Natural killer cell (primary cell): ENCODE measurements at regions not wholly inside any gene's neighbourhood (a gene's known extent, or its start where the extent isn't known, plus 50 kb on each side); places are given as distances from the start of the nearest gene placed in this dataset.

Experiments
- ATAC-seq, 3 donors: fragments of 150-1000 bp in 2 of 3; fragments of 200-7000 bp in 1 of 3; cut with Tn5 transposase; 1 replicate in 1 of 3; 2 replicates in 2 of 3; pipeline ENCODE4 v1.10.0; 2021; ENCODE audit warnings: mild to moderate bottlenecking in 2 of 3, moderate library complexity in 2 of 3
- DNase-seq, 2 donors: peaks; one replicate each; pipeline versions ENCODE4 v3.0.0 to v3.0.0-alpha.2; 2013 to 2021; ENCODE audit warnings: mixed read lengths in 1 of 2
- H3K27ac ChIP-seq: one replicate; pipeline ENCODE4 v1.5.1; 2013; ENCODE audit warnings: mild to moderate bottlenecking, low read length
- H3K27me3 ChIP-seq: one replicate; pipeline ENCODE4 v1.6.1; 2013; ENCODE audit warnings: low read length; ENCODE audit not compliant: control insufficient read depth, insufficient read depth
- H3K36me3 ChIP-seq: one replicate; pipeline ENCODE4 v1.6.1; 2013; ENCODE audit warnings: low read length; ENCODE audit not compliant: control insufficient read depth, insufficient read depth
- H3K4me1 ChIP-seq: one replicate; pipeline ENCODE4 v1.6.1; 2013; ENCODE audit warnings: low read length; ENCODE audit not compliant: control insufficient read depth, insufficient read depth
- H3K4me3 ChIP-seq: one replicate; pipeline ENCODE4 v1.5.1; 2013; ENCODE audit warnings: low read length
- H3K9me3 ChIP-seq: one replicate; pipeline ENCODE4 v1.6.1; 2013; ENCODE audit warnings: low read length; ENCODE audit not compliant: control insufficient read depth, insufficient read depth
- H3K27ac Mint-ChIP-seq, 2 donors: one replicate each; pipeline ENCODE4 v1.8.0; 2022; ENCODE audit warnings: mild to moderate bottlenecking in 2 of 2, mixed read lengths in 2 of 2, moderate library complexity in 1 of 2
- H3K27me3 Mint-ChIP-seq, 2 donors: one replicate each; pipeline ENCODE4 v1.8.0; 2022; ENCODE audit warnings: low read depth in 2 of 2, mixed read lengths in 2 of 2
- H3K36me3 Mint-ChIP-seq: one replicate; pipeline ENCODE4 v1.8.0; 2022; ENCODE audit warnings: mixed read lengths
- H3K4me1 Mint-ChIP-seq, 2 donors: one replicate each; pipeline ENCODE4 v1.8.0; 2022; ENCODE audit warnings: mixed read lengths in 2 of 2
- H3K4me3 Mint-ChIP-seq: one replicate; pipeline ENCODE4 v1.8.0; 2022; ENCODE audit warnings: mild to moderate bottlenecking, moderate library complexity, mixed read lengths
- H3K9me3 Mint-ChIP-seq, 2 donors: one replicate each; pipeline ENCODE4 v1.8.0; 2022; ENCODE audit warnings: mixed read lengths in 2 of 2
- CTCF ChIP-seq: fragments of 200-600 bp; IDR thresholded peaks from one replicate; pipeline ENCODE4 v1.8.0; 2022; ENCODE audit warnings: antibody characterized with exemption
- WGBS: methylation state at CpG from one replicate; pipeline ENCODE4 v1.1.7; 2013; ENCODE audit warnings: missing lambda C conversion rate; ENCODE audit not compliant: insufficient coverage; 5-methylcytosine and 5-hydroxymethylcytosine counted together
- intact Hi-C: fragments of 100-400 bp; cut with micrococcal nuclease; formaldehyde crosslinking; loops from one replicate; pipeline ENCODE4 v1.14.2; 2022

- H3K4me3 Mint-ChIP-seq: no peak overlapping the region
- Histone ChIP-seq H3K36me3 (no peaks in the 10 kb centered on the region), H3K4me3 (no peak overlapping the region), H3K27ac (no peak overlapping the region), H3K27me3 (no peaks in the 10 kb centered on the region), H3K9me3 (peaks cover 5% of the 10 kb centered on the region), H3K4me1 (peaks cover 5% of the 10 kb centered on the region)
- ATAC-seq (no peak), DNase-seq (no peak)
- no peak overlapping the region for H3K27ac Mint-ChIP-seq
- peaks cover 0 to 12% of the 10 kb centered on the region in 2 donors for H3K27me3 Mint-ChIP-seq
- intact Hi-C loops: no loop called here
- H3K4me1 Mint-ChIP-seq: peaks cover 6 to 10% of the 10 kb centered on the region in 2 donors
- no peak for TF ChIP-seq CTCF
- whole genome bisulfite sequencing: 96% methylated on average over 7 of the region's 7 CpGs
- H3K36me3 Mint-ChIP-seq: peaks cover 22% of the 10 kb centered on the region
- peaks cover 3 to 4% of the 10 kb centered on the region in 2 donors for H3K9me3 Mint-ChIP-seq
These were observed 356.2 kb downstream of the SV2B start for GRCh38 chr15:91456251-91456718.

DNA sequence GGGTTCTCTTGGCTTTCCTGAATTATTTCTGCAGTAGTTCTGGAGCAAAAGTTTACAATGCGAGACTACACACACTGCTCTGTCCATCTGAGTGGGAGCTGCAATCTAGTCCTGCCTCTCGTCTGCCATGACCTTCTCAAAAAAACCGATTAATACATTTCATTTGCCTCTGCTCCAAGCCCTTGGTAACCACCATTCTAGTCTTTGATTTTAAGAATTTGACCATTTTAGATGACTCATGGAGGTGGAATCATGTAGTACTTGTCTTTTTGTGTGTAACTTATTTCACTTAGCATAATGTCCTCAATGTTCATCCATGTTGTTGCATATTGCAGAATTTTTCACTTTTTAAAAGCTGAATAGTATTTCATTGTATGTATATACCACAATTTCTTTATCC, 356.9 kb downstream of the SV2B start:
- Mint-ChIP-seq H3K27me3 (peaks cover 0 to 6% of the 10 kb centered on the region in 2 donors), H3K4me3 (no peak overlapping the region), H3K4me1 (peaks cover 6 to 10% of the 10 kb centered on the region in 2 donors), H3K27ac (no peak overlapping the region), H3K36me3 (peaks cover 16% of the 10 kb centered on the region), H3K9me3 (peaks cover 3 to 4% of the 10 kb centered on the region in 2 donors)
- no peak for TF ChIP-seq CTCF
- H3K9me3 ChIP-seq: peaks cover 5% of the 10 kb centered on the region
- H3K36me3 ChIP-seq: no peaks in the 10 kb centered on the region
- no peak overlapping the region for H3K4me3 ChIP-seq
- intact Hi-C loops: no loop called here
- ATAC-seq (no peak), DNase-seq (no peak)
- H3K27ac ChIP-seq: no peak overlapping the region
- no peaks in the 10 kb centered on the region for H3K27me3 ChIP-seq
- WGBS: 88% methylated on average over 3 of the region's 3 CpGs
- H3K4me1 ChIP-seq: peaks cover 5% of the 10 kb centered on the region

DNA sequence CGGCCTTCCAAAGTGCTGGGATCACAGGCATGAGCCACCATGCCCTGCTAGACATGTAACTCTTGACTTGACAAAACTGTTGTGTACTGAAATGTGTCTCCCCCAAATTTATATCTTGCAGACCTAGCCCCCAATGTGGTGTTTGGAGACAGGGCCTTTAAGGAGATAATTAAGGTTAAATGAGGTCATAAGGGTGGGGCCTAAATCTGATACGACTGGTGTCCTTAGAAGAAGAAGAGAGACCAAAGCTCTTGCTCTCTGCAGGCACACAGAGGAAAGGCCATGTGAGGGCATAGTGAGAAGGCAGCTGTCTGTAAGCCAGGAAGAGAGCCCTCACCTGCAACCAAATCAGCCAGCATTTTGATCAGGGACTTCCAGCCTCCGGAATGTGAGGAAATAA, 361.3 kb downstream of the SV2B start:
- H3K27ac Mint-ChIP-seq: no peak overlapping the region
- DNase-seq (no peak), ATAC-seq (no peak)
- peaks cover 0 to 6% of the 10 kb centered on the region in 2 donors for H3K27me3 Mint-ChIP-seq
- H3K9me3 ChIP-seq: no peaks in the 10 kb centered on the region
- 95% methylated on average over 3 of the region's 3 CpGs for WGBS
- H3K4me1 ChIP-seq: no peaks in the 10 kb centered on the region
- no peaks in the 10 kb centered on the region for H3K9me3 Mint-ChIP-seq
- no peaks in the 10 kb centered on the region for H3K36me3 ChIP-seq
- no peak overlapping the region for H3K4me3 Mint-ChIP-seq
- H3K4me1 Mint-ChIP-seq: no peaks in the 10 kb centered on the region
- intact Hi-C loops: no loop called here
- H3K27me3 ChIP-seq: no peaks in the 10 kb centered on the region
- no peaks in the 10 kb centered on the region for H3K36me3 Mint-ChIP-seq
- no peak for TF ChIP-seq CTCF
- H3K4me3 ChIP-seq: no peak overlapping the region
- no peak overlapping the region for H3K27ac ChIP-seq

GRCh38 chr15:91465086-91465485, 365.0 kb downstream of the SV2B start:
- Histone ChIP-seq H3K9me3 (no peaks in the 10 kb centered on the region), H3K27ac (no peak overlapping the region), H3K4me3 (no peak overlapping the region), H3K27me3 (no peaks in the 10 kb centered on the region), H3K36me3 (no peaks in the 10 kb centered on the region), H3K4me1 (peaks cover 22% of the 10 kb centered on the region)
- Mint-ChIP-seq H3K4me3 (no peak overlapping the region), H3K4me1 (peaks cover 13 to 17% of the 10 kb centered on the region in 2 donors), H3K27ac (no peak overlapping the region), H3K9me3 (no peaks in the 10 kb centered on the region), H3K36me3 (no peaks in the 10 kb centered on the region), H3K27me3 (peaks cover 5 to 6% of the 10 kb centered on the region in 2 donors)
- TF ChIP-seq CTCF: no peak
- 82% methylated on average over 4 of the region's 4 CpGs for WGBS
- ATAC-seq: no peak
- intact Hi-C loops: no loop called here
- DNase-seq: no peak
